Activated naive CD4-positive, alpha-beta T cell treated with anti-CD3 and anti-CD28 coated beads for 36 hours (primary cell): ENCODE measurements at regions not wholly inside any gene's neighbourhood (a gene's known extent, or its start where the extent isn't known, plus 50 kb on each side); places are given as distances from the start of the nearest gene placed in this dataset.

Experiments
- CTCF ChIA-PET: fragments of 350-600 bp; sonication (Branson Sonifier 250); formaldehyde crosslinking; loops from one replicate; lab custom pipeline; 2021; ENCODE audit warnings: antibody characterized with exemption; lab: Charles Lee
- DNase-seq: peaks from one replicate; pipeline ENCODE4 v3.0.0-alpha.2; 2020
- H3K27ac Mint-ChIP-seq: one replicate; pipeline ENCODE4 v1.8.0; 2021; ENCODE audit warnings: mild to moderate bottlenecking, mixed read lengths
- H3K27me3 Mint-ChIP-seq: one replicate; pipeline ENCODE4 v1.8.0; 2021; ENCODE audit warnings: low read depth, mixed read lengths
- H3K36me3 Mint-ChIP-seq: one replicate; pipeline ENCODE4 v1.8.0; 2021; ENCODE audit warnings: low read depth, mixed read lengths
- H3K4me1 Mint-ChIP-seq: one replicate; pipeline ENCODE4 v1.8.0; 2021; ENCODE audit warnings: low read depth, mixed read lengths
- H3K4me3 Mint-ChIP-seq: one replicate; pipeline ENCODE4 v1.8.0; 2021; ENCODE audit warnings: mild to moderate bottlenecking, moderate library complexity, mixed read lengths
- H3K9me3 Mint-ChIP-seq: one replicate; pipeline ENCODE4 v1.8.0; 2021; ENCODE audit warnings: mixed read lengths
- intact Hi-C: fragments of 100-400 bp; cut with micrococcal nuclease; formaldehyde crosslinking; loops from one replicate; pipeline ENCODE4 v1.15.1; 2023

- Mint-ChIP-seq H3K4me3 (no peak overlapping the region), H3K4me1 (no peaks in the 10 kb centered on the region), H3K27ac (no peak overlapping the region), H3K9me3 (no peaks in the 10 kb centered on the region), H3K36me3 (no peaks in the 10 kb centered on the region), H3K27me3 (no peaks in the 10 kb centered on the region)
- no peak for DNase-seq
- intact Hi-C loops, result no loop called here
- CTCF ChIA-PET, result no interaction called here
Observed at GRCh38 chrX:39961441-39961840, 136.3 kb downstream of the BCOR start.

GRCh38 chrX:39965051-39965573, 132.6 kb downstream of the BCOR start:
- no peak overlapping the region for H3K27ac Mint-ChIP-seq
- intact Hi-C loops, result no loop called here
- H3K36me3 Mint-ChIP-seq, result no peaks in the 10 kb centered on the region
- no peak overlapping the region for H3K4me3 Mint-ChIP-seq
- H3K4me1 Mint-ChIP-seq, result peaks cover 16% of the 10 kb centered on the region
- H3K9me3 Mint-ChIP-seq, result no peaks in the 10 kb centered on the region
- no peak for DNase-seq
- CTCF ChIA-PET, result no interaction called here
- H3K27me3 Mint-ChIP-seq, result no peaks in the 10 kb centered on the region

- Mint-ChIP-seq H3K9me3 (peaks cover 2% of the 10 kb centered on the region), H3K27me3 (no peaks in the 10 kb centered on the region), H3K27ac (no peak overlapping the region), H3K36me3 (peaks cover 2% of the 10 kb centered on the region), H3K4me1 (peaks cover 20% of the 10 kb centered on the region), H3K4me3 (no peak overlapping the region)
- CTCF ChIA-PET, result no interaction called here
- intact Hi-C loops, result no loop called here
- no peak for DNase-seq
Observed at GRCh38 chrX:39966176-39966575, 131.6 kb downstream of the BCOR start.

GRCh38 chrX:39967348-39967747, 130.4 kb downstream of the BCOR start:
- H3K4me1 Mint-ChIP-seq, result peaks cover 20% of the 10 kb centered on the region
- H3K4me3 Mint-ChIP-seq, result no peak overlapping the region
- peak overlapping the region; percentile 62 for H3K27ac Mint-ChIP-seq
- DNase-seq, result peak; percentile 48
- H3K36me3 Mint-ChIP-seq, result peaks cover 3% of the 10 kb centered on the region
- CTCF ChIA-PET, result interaction anchor here (0.7 kb wide), 1 partner anchor 148 kb away, joined by 3 read pairs; no protein-coding TSS in a partner anchor
- intact Hi-C loops, result no loop called here
- no peaks in the 10 kb centered on the region for H3K27me3 Mint-ChIP-seq
- peaks cover 10% of the 10 kb centered on the region for H3K9me3 Mint-ChIP-seq

- DNase-seq, result peak; percentile 60
- CTCF ChIA-PET, result no interaction called here
- H3K9me3 Mint-ChIP-seq, result peaks cover 10% of the 10 kb centered on the region
- no peak overlapping the region for H3K4me3 Mint-ChIP-seq
- peaks cover 3% of the 10 kb centered on the region for H3K36me3 Mint-ChIP-seq
- intact Hi-C loops, result no loop called here
- peaks cover 20% of the 10 kb centered on the region for H3K4me1 Mint-ChIP-seq
- H3K27me3 Mint-ChIP-seq, result no peaks in the 10 kb centered on the region
- peak overlapping the region; percentile 68 for H3K27ac Mint-ChIP-seq
Observed at GRCh38 chrX:39969099-39969818, 128.5 kb downstream of the BCOR start.

- intact Hi-C loops, result no loop called here
Observed at GRCh38 chrX:39969819-39970504, 127.8 kb downstream of the BCOR start.

GRCh38 chrX:39971760-39972159, 126.0 kb downstream of the BCOR start:
- no peak overlapping the region for H3K4me3 Mint-ChIP-seq
- no peak overlapping the region for H3K27ac Mint-ChIP-seq

More at GRCh38 chrX:39969819-39970504, 127.8 kb downstream of the BCOR start:
- Mint-ChIP-seq H3K4me3 (no peak overlapping the region), H3K27me3 (no peaks in the 10 kb centered on the region), H3K9me3 (peaks cover 10% of the 10 kb centered on the region), H3K36me3 (peaks cover 3% of the 10 kb centered on the region), H3K4me1 (peaks cover 20% of the 10 kb centered on the region), H3K27ac (no peak overlapping the region)
- CTCF ChIA-PET, result no interaction called here
- DNase-seq, result no peak

GRCh38 chrX:39972340-39972739, 125.4 kb downstream of the BCOR start:
- intact Hi-C loops, result no loop called here
- peaks cover 10% of the 10 kb centered on the region for H3K9me3 Mint-ChIP-seq
- H3K4me1 Mint-ChIP-seq, result peaks cover 19% of the 10 kb centered on the region
- H3K36me3 Mint-ChIP-seq, result peaks cover 3% of the 10 kb centered on the region
- CTCF ChIA-PET, result no interaction called here
- H3K27me3 Mint-ChIP-seq, result no peaks in the 10 kb centered on the region
- H3K4me3 Mint-ChIP-seq, result no peak overlapping the region
- no peak for DNase-seq
- H3K27ac Mint-ChIP-seq, result no peak overlapping the region

More at GRCh38 chrX:39971760-39972159, 126.0 kb downstream of the BCOR start:
- CTCF ChIA-PET, result no interaction called here
- H3K27me3 Mint-ChIP-seq, result no peaks in the 10 kb centered on the region
- intact Hi-C loops, result no loop called here
- H3K9me3 Mint-ChIP-seq, result peaks cover 10% of the 10 kb centered on the region
- H3K4me1 Mint-ChIP-seq, result peaks cover 20% of the 10 kb centered on the region
- DNase-seq, result no peak
- H3K36me3 Mint-ChIP-seq, result peaks cover 3% of the 10 kb centered on the region

GRCh38 chrX:39973810-39974209, 123.9 kb downstream of the BCOR start:
- Mint-ChIP-seq H3K27ac (no peak overlapping the region), H3K27me3 (no peaks in the 10 kb centered on the region), H3K4me1 (peaks cover 19% of the 10 kb centered on the region), H3K4me3 (no peak overlapping the region), H3K36me3 (peaks cover 3% of the 10 kb centered on the region), H3K9me3 (peaks cover 10% of the 10 kb centered on the region)
- CTCF ChIA-PET, result no interaction called here
- intact Hi-C loops, result no loop called here
- no peak for DNase-seq

GRCh38 chrX:39974270-39974669, 123.5 kb downstream of the BCOR start:
- Mint-ChIP-seq H3K27ac (no peak overlapping the region), H3K4me3 (no peak overlapping the region)
- intact Hi-C loops, result no loop called here

GRCh38 chrX:39975101-39975925, 122.4 kb downstream of the BCOR start:
- Mint-ChIP-seq H3K4me3 (no peak overlapping the region), H3K27me3 (no peaks in the 10 kb centered on the region)
- CTCF ChIA-PET, result no interaction called here

More at GRCh38 chrX:39974270-39974669, 123.5 kb downstream of the BCOR start:
- CTCF ChIA-PET, result no interaction called here
- Mint-ChIP-seq H3K27me3 (no peaks in the 10 kb centered on the region), H3K36me3 (peaks cover 3% of the 10 kb centered on the region), H3K9me3 (peaks cover 10% of the 10 kb centered on the region), H3K4me1 (peaks cover 15% of the 10 kb centered on the region)
- DNase-seq, result no peak

GRCh38 chrX:39981946-39982345, 115.8 kb downstream of the BCOR start:
- Mint-ChIP-seq H3K9me3 (no peaks in the 10 kb centered on the region), H3K4me3 (no peak overlapping the region), H3K36me3 (no peaks in the 10 kb centered on the region), H3K4me1 (peaks cover 12% of the 10 kb centered on the region), H3K27ac (no peak overlapping the region), H3K27me3 (no peaks in the 10 kb centered on the region)
- intact Hi-C loops, result no loop called here
- no peak for DNase-seq
- CTCF ChIA-PET, result no interaction called here

More at GRCh38 chrX:39975101-39975925, 122.4 kb downstream of the BCOR start:
- Mint-ChIP-seq H3K4me1 (peaks cover 7% of the 10 kb centered on the region), H3K36me3 (peaks cover 3% of the 10 kb centered on the region), H3K27ac (no peak overlapping the region), H3K9me3 (peaks cover 10% of the 10 kb centered on the region)
- intact Hi-C loops, result no loop called here
- no peak for DNase-seq
